HG03432 (cell line): ENCODE measurements at regions not wholly inside any gene's neighbourhood (a gene's known extent, or its start where the extent isn't known, plus 50 kb on each side); places are given as distances from the start of the nearest gene placed in this dataset.
"Not testable (repeated sequence)": the region's sequence is repeated elsewhere in the genome, so short reads cannot be mapped to it uniquely, and the experiment has no call there.

Experiments
- ATAC-seq: cut with Tn5 transposase; IDR thresholded peaks from one replicate; pipeline ENCODE4 v1.9.1; 2021; ENCODE audit warnings: mild to moderate bottlenecking, moderate library complexity; ENCODE audit not compliant: unreplicated experiment

DNA sequence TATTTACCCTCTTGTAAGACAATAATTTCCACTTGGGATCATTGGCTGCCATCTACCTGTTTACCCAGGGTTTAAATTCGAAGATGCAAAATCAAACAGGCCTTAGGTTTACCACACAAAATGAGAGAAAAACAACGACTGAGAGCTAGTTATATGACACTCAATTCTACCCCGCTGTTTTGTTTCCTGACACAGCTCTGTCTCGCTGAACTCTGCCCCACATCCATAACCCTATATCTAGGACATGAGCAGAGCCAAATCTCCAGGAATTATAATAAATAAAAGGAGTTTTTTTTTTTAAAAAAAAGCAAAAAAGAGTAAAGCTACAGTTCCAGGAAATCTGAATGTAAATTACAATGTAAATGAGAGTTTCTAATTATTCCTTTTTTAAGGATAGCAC, 165.4 kb upstream of the NR2F2 start:
- ATAC-seq: no peak

DNA sequence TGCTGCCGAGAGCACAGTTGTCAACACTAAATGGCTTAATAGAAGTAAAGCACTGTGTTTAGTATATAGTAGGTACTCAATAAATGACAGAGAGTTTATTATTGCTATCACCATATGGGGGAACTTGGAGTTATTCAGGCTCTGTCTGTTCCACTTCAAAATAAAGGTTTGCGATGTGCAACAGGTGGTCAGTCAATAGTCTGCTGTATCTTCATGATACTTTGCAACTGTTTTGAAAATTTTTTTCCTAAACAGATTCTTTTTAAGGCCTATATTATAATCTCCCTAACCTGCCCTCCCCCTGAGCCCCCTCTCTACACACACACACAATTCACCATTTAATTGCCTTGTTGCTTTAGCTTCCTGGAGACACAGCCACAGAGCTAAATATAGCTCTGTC, 164.7 kb upstream of the NR2F2 start:
- no peak for ATAC-seq

DNA sequence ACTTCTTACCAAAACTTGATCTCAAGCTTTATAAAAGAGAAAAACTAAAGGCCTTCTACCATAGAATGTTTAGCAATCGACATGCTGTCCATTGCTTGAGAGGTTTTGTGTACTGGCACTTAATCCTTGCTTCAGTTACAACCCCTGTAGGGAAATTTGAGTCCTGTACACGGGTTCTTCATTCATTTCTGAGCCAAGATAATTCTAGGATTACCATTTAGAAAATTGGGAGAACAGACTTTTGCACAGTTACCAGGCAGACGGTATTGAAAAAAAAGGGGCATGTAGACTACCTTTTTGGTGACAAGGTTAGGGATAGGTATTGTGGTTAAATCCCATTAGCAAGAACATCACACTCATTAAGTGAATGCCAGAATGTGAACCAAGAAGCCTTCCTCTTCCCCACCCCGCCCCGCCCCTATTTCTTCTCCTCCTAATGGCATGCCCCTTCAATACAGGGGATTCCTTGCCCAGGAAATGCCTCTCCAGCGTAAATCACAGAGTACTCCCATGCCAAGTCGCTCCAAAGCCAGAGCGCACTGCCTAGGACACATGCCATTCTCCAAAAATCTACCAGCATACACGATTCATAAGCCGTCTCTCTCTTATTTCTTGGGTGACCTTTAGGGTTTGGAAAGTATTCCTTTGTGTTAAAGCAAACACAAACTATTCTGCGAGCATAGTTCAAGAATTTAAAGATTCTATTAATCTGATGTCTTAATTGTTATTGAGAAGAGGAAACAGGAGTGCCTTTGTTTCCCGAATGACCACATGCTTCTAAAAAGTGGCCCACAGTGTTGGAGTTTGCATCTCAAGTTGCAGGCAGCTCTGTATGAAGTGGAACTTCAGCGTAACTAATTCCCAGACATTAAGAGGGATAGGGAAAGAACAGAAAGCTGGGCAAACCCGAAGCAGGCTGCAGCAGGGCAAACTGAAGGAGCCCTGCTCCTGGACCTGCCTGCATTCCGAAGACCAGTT, 164.0 kb upstream of the NR2F2 start:
- ATAC-seq: no peak

DNA sequence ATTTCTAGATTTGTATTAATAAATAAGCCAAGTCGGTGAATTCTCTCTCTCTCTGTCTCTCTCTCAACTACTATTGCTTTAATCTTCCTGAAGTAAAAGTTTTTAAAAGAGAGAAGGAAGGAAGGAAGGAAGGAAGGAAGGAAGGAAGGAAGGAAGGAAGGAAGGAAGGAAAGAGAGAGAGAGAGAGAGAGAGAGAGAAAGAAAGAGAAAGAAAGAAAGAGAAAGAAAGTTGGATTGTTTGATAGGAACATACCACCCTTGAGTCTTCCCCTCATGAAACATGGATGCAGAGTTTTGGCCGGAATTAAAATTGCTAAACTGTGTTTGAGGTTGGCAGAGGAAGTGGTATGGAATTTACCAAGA, 159.9 kb upstream of the NR2F2 start:
- not testable (repeated sequence) for ATAC-seq

DNA sequence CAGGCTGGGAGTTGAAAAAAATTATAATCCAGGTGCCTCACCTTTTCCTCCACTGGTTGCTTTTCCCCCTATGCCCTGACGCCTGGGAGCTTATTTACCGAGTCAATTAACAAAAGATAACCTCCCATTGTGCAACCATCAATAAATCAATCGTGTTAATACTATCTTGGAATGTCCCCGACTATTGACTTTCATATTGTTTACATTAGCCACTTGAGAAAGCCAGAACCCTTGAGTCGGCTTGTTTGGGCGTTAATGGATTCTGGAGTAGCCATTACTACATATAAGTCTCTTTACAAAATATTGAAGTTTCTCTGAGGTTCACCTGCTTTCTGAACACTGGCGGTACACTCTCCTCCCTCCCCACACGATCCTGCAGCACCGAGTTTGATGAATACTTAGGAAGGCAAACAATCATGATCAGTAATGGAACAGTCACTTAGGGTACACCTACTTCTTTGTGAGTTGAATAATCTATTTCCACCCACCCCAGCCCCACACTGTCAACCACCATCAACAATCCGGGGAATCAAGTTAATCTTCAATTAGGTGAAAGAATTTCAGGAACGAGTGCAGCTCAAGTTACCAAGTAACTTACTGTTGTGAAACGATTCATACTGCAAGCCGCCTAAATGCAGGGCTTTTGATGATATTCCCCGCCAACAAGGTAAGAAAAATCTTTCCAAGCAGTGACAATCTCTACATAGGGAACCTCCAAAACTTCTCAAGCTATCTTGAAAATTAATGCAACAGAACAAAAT, 159.3 kb upstream of the NR2F2 start:
- ATAC-seq: no peak

DNA sequence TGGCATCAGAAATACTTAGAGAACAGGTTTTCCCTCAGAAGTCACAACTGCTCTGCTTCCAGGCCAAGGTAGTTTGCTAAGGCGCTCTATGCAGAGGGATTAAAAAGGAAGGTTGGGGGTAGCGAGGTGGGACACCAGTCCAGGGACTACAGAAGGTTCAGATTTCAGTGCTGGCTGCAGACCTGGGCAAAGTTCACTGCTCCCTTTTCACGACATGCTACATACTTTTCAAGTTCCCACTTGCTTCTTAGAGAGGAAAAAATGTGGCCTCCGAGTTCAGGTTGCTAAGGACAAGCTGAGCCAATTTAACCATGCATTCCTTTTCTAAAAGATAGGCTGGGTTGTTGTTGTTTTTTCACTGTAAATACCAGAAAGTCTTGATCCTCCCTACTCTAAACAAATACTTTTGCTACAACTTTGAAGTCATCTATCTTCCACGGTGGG, 158.6 kb upstream of the NR2F2 start:
- no peak for ATAC-seq

DNA sequence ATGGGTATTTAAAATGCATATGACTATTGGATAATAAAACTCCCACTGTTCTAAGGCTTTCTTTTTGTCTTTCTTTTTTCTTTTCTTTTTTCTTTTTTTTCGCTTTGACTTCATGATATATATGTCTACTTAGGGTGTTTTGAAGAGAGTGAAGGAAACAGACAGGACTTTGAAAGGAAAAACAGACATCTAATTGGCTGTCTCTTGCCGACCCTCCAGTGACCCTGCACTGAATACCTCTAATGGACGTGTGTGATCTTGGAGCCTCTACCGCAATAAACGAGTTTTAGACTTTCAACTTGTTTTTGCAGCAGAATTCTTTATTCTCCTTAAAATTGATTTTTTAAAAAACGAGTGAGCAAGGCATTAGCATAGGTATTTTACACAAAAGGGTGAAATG, 158.1 kb upstream of the NR2F2 start:
- ATAC-seq: no peak

DNA sequence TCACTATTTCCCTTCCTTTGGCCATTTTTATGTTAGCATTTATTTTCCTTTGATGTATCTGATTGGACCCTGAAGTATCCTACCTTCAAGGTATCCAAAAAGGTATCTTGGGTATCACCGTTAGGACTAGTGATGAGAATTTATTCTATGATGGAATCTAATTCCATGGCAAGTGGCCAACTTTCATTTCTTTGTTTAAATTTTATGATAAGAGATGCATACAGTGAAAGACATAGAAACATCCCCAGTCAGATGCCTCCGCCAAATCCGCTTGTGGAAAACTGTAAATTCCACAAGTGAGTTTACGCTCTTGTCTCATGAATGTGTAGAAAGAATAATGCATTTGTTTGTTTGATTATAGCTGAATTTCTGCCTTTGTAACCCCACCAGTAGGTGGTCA, 153.7 kb upstream of the NR2F2 start:
- no peak for ATAC-seq

DNA sequence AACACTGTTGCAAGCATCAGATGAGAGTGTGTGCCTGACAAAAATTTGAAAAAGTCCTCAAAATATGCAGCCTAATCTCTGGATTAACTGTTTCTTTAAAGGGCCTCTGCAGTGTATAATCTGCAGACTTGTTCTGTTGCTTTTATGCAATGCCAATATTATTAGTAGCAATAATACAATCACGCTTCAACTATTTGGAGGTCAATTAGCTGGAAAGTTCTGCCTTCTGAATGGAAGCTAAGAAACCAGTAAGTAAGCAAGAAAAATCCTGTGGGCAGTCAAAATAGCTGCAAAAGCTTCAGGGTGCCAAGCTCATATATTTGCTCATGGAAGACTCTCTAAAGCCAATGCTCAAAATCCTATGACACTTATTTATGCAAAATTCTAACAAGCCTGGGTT, 153.2 kb upstream of the NR2F2 start:
- ATAC-seq: no peak

DNA sequence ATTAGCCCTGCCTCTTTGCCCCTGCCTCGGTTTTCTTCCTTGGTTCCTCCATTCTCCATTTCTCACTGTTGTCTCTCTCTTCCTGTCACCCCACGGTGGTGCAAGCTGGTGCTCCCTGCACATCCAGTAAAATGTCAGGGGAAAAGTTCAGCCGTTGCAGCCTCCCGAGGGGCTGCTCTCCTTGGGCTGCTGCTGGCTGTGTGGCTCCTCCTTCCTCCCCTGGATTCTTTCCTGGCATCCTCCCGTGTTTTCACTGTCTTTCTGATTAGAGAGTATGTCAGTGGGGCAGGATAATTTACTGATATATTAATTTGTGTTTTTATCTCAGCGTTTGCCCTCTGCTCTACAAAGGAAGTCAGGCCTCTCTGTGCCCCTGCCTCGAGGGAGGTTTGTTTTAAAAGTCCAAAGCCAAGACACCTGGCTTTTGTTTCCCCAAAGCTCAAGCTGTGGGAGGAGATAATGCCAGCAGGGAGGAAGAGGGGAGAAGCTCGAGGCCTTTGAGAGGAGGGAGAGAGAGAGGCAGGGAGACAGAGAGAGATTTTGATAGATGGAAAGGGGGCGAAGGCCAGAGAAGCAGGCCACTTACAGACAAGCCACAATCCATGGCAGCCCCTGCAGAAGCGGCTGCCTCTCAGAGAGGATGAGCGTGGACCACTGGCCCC, 150.3 kb upstream of the NR2F2 start:
- no peak for ATAC-seq

DNA sequence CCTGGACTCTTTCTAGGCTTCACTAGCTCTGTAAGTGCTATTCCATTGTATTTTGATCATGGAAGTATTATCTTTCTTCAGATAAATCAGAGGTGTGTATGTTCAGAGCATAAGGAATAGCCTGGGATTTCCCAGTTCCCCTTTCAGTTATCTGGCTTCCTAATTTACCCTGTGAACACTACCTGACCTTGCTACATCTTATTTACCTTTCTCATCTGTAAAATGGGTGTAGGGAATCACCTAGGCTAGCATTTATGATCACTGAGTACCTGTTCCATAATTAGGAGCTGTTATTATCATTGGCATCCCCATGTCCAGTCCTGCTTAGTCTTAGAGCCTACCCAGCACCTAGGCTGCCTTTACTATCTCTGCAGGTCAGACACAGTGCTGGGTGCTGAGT, 149.3 kb upstream of the NR2F2 start:
- ATAC-seq: no peak

DNA sequence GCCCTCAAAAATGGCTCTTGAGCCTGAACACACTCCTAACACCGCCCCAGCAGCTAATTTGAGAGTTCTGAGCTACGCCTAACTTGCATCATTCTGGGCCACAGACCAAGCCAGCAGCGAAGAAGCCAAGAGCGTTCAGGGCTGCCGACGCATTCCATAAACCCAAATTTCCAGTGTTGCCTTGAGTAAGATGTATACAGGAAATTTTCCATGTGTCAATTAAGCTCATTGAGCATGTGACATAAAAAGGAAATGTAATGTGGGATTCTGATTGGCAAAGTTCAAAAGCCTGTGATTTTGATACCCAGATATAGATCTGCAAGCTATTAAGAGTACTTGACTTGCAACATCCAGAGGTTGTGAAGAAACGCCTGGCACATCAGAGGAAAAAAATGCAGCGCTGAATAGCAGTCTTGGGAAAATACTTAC, 148.6 kb upstream of the NR2F2 start:
- ATAC-seq: no peak

DNA sequence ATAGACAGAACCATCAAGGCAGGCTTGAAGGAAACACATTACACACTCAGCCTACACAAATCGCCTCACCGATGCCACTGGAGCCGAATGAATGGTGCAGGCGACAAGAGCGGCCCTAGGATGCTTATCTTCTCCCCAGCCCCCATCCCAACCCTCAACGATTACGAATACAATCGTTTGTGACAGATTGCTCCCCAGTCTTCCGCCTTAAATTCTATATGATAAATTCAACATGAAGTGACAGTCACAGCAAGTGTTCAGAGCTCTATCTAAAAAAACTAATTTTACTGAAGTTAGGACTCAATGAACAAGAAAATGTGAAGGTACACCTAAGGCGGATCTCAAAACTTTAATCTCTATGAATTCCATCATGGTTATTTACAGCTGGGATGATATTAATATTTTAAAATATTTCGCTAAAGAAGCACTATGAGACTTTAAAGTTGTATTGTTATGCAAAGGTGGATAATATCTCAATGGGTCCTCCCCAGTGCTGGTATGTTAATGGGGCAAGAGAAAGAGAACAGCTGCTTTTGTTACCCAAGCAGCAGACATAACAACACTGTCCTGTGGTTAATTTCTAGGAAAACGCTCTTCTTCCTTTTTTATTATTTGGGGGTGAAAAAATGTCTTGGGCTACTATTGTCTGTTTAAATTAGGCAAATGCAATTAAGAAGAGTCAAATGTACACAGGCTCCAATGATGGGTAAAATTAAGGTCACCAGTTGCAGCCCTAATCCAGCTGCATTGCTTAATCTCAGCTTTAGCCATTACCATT, 147.6 kb upstream of the NR2F2 start:
- no peak for ATAC-seq

DNA sequence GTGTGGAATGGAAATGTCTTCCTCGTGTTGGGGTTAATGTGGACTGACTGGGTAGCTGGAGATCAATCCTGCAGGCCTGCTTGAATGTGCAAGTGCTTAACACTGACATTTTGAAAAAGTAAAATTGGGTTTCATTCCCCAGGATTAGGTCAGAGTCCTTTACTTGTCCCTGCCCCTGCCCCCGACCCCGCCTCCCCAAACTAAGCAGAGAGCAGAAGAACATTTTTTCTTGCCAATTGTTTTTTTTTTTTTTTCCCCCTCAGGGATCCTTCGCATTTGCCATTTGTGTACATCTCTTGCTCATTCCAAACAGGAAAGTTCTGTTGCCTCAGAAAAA, 147.0 kb upstream of the NR2F2 start:
- no peak for ATAC-seq

DNA sequence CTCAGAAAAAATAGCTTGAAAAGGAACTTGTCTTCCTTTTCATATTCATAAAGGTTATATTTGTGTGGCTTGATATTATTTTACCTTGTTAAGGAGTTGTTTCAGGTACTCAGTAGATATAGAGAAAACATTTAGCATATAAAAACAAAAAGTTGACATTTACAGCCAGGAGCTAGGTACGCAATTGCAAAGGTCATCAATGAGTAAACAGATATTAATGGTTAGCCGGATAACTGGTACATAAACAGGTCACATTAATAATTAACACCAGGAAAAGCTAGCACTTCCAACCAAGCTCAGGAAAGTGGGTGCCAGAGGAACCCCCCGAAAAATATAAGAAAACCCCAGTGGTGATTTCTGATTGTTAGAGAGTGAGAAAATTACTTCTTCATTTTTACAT, 146.6 kb upstream of the NR2F2 start:
- no peak for ATAC-seq

DNA sequence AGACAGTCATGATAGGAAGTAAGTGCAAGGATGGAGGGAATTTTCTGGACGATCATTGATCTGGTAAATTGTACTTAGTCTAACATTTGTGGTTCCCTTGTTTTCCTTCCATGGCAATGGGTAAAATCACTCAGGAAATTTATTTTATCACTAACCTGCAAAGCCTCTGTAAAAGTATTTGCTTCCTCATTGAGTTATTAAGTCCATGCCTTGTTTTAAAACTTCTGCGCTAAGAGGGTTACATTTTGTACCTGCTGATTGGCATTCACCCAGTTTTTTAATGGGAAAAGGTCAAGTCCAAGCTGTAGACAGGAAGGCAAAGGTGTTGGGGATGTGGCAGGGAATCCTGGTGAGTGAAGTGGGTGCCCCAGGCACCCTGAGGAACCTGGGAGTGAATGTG, 146.2 kb upstream of the NR2F2 start:
- no peak for ATAC-seq

DNA sequence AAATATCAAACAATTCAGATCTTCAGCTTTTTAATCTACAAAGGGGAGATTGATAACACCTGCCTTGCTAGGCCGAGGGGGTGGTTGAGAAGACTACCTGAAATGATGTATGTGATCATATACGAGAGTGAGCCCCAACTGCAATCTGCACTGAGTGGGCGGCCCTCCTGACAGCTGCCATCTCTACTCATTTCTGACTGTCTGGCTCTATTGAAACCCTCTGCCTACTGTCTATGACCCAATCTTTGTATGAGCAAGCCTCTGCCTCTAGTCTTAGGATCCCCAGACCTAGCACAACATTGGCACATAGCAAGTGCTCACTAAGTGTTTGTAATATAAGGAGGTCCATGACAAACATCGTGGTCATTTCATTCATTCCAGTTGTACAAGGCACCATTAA, 144.4 kb upstream of the NR2F2 start:
- peak; percentile 78 for ATAC-seq

DNA sequence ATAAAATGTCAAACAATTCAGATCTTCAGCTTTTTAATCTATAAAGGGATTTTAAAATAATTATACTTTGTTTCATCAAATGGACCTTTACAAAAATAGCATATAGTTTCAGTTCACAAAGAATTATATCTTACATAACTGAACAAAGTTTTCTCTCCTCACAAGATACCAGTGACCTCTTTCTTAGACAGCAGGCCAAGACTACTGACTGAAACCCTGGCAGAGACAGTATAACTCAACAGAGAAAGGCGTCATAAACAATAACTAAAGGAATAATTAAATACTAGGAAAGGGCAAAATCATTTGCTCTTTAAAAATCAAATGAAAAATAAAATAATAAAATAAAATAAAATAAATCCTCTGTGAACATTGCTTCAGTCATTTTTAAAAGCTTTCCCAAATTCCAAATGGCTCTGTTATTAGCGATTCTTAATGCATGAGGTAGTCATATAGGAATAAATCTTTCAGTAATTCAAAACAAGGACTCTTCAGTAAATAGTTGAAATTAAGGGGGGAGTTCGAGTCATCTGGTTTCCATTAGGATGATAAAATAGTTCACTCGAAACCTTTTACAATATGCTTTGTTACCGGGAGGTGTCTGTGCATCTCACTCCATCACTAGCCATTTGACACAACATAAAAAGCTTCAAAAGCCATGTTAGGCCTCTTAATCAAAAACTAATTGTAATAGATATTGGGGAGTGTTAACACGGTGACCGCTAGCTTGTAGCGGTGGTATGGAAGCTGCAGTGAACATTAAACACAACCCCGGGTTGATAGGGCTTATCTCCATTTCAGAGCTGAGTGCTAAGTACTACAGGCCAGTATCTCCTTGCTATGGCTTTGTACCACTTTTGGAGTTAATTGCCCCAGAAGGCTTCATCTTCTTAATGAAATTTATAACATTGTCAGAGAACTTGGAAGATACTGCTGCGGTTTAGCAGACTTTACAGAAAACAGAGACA, 142.9 kb upstream of the NR2F2 start:
- no peak for ATAC-seq

DNA sequence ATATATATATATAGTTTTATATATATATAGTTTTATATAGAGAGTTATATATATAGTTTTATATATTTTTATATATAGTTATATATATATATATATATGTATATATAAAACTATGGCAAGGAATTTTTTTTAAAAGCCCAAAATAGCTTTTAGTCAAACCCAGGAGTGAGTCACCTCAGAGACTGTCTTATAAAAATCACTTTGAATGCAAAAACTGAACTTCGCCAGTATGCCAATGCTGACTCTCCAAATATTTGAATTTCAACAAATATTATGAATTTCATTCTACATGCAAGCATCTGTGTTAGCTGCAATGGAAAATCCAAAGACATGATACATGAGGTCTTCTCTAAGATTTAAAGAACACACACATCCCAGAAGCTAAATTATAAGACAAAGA, 132.8 kb upstream of the NR2F2 start:
- ATAC-seq: no peak

DNA sequence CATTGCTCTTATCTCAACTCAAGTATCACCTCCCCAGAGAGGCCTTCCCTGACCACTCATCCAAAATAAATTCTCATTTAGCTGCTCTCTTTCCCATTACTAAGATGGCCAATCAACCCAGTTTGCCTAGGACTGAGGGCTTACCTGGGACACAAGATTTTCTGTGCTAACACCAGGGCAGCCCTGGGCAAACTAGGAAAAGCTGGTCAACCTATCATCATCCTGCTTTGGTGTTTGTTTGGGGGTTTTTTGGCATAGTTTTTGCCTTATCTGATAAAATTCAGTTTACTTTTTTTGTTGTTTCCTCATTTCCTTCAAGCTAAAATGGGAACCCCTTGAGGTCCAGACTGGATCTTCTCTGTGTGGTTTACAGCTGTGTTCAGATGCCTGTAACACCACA, 131.4 kb upstream of the NR2F2 start:
- no peak for ATAC-seq
